Left renal cortex interstitium (tissue), 4 donors: ENCODE measurements at regions not wholly inside any gene's neighbourhood (a gene's known extent, or its start where the extent isn't known, plus 50 kb on each side); places are given as distances from the start of the nearest gene placed in this dataset.
"Not testable (repeated sequence)": the region's sequence is repeated elsewhere in the genome, so short reads cannot be mapped to it uniquely, and the experiment has no call there.

Source experiments
- DNase-seq, 4 donors: peaks; one replicate each; pipeline ENCODE4 v3.0.0-alpha.2; 2013; ENCODE audit warnings: low read depth in 4 of 4, low spot score in 2 of 4, missing footprints in 1 of 4

GRCh38 chr10:63901881-63902280 lies 380.7 kb downstream of the REEP3 start:
- peak in 1 of 4 donors; percentile 3 for DNase-seq

GRCh38 chr10:63910806-63911205 lies 389.6 kb downstream of the REEP3 start:
- no peak for DNase-seq

- DNase-seq: no peak
These were observed 394.0 kb downstream of the REEP3 start for GRCh38 chr10:63915240-63915639.

GRCh38 chr10:63917363-63917762 lies 396.2 kb downstream of the REEP3 start:
- DNase-seq: no peak

- no peak for DNase-seq
These were observed 398.5 kb downstream of the REEP3 start for GRCh38 chr10:63919575-63920279.

- DNase-seq: no peak
These were observed 399.7 kb downstream of the REEP3 start for GRCh38 chr10:63920926-63921325.

GRCh38 chr10:63921908-63922467 lies 400.8 kb downstream of the REEP3 start:
- DNase-seq: no peak

GRCh38 chr10:63922468-63923284 lies 401.5 kb downstream of the REEP3 start:
- DNase-seq: no peak

GRCh38 chr10:63929831-63930467 lies 408.7 kb downstream of the REEP3 start:
- DNase-seq: no peak

- no peak for DNase-seq
These were observed 409.4 kb downstream of the REEP3 start for GRCh38 chr10:63930584-63930983.

- no peak for DNase-seq
These were observed 414.5 kb downstream of the REEP3 start for GRCh38 chr10:63935705-63936104.

GRCh38 chr10:63940277-63940922 lies 419.2 kb downstream of the REEP3 start:
- no peak for DNase-seq

- no peak for DNase-seq
These were observed 443.2 kb downstream of the REEP3 start for GRCh38 chr10:63964406-63964805.

GRCh38 chr10:63965846-63966245 lies 444.6 kb downstream of the REEP3 start:
- no peak for DNase-seq

- no peak for DNase-seq
These were observed 452.0 kb downstream of the REEP3 start for GRCh38 chr10:63972949-63973827.

GRCh38 chr10:63976538-63976937 lies 455.3 kb downstream of the REEP3 start:
- DNase-seq: peak in 1 of 4 donors; percentile 15

- peak in 1 of 4 donors; percentile 13 for DNase-seq
These were observed 456.2 kb downstream of the REEP3 start for GRCh38 chr10:63977329-63977923.

- not testable (repeated sequence) for DNase-seq
These were observed 459.7 kb downstream of the REEP3 start for GRCh38 chr10:63980870-63981269.

GRCh38 chr10:63984061-63984460 lies 462.9 kb downstream of the REEP3 start:
- DNase-seq: not testable (repeated sequence)
